ENCODE measurements at regions not wholly inside any gene's neighbourhood (a gene's known extent, or its start where the extent isn't known, plus 50 kb on each side); places are given as distances from the start of the nearest gene placed in this dataset.

DNA sequence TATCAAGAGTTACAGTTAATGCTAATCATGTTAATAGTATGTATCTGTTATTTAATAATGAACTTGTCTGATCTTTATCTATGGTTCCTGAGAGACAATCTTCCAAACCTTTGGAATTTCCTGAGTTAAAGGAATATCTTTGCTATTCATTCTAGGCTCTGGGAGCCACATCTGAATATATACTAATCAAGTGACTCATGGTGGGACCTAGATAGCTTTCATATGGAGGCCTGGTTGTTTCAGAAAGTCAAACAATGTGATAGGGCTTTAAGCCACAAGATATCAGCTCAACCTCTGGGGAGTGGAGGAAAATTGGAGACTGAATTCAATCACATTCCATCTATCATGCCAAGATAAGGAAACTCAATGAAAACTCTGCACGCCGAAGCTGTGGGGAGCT lies 746.4 kb downstream of the TNS3 start (continued):
- TF ChIP-seq, protein P1, sequence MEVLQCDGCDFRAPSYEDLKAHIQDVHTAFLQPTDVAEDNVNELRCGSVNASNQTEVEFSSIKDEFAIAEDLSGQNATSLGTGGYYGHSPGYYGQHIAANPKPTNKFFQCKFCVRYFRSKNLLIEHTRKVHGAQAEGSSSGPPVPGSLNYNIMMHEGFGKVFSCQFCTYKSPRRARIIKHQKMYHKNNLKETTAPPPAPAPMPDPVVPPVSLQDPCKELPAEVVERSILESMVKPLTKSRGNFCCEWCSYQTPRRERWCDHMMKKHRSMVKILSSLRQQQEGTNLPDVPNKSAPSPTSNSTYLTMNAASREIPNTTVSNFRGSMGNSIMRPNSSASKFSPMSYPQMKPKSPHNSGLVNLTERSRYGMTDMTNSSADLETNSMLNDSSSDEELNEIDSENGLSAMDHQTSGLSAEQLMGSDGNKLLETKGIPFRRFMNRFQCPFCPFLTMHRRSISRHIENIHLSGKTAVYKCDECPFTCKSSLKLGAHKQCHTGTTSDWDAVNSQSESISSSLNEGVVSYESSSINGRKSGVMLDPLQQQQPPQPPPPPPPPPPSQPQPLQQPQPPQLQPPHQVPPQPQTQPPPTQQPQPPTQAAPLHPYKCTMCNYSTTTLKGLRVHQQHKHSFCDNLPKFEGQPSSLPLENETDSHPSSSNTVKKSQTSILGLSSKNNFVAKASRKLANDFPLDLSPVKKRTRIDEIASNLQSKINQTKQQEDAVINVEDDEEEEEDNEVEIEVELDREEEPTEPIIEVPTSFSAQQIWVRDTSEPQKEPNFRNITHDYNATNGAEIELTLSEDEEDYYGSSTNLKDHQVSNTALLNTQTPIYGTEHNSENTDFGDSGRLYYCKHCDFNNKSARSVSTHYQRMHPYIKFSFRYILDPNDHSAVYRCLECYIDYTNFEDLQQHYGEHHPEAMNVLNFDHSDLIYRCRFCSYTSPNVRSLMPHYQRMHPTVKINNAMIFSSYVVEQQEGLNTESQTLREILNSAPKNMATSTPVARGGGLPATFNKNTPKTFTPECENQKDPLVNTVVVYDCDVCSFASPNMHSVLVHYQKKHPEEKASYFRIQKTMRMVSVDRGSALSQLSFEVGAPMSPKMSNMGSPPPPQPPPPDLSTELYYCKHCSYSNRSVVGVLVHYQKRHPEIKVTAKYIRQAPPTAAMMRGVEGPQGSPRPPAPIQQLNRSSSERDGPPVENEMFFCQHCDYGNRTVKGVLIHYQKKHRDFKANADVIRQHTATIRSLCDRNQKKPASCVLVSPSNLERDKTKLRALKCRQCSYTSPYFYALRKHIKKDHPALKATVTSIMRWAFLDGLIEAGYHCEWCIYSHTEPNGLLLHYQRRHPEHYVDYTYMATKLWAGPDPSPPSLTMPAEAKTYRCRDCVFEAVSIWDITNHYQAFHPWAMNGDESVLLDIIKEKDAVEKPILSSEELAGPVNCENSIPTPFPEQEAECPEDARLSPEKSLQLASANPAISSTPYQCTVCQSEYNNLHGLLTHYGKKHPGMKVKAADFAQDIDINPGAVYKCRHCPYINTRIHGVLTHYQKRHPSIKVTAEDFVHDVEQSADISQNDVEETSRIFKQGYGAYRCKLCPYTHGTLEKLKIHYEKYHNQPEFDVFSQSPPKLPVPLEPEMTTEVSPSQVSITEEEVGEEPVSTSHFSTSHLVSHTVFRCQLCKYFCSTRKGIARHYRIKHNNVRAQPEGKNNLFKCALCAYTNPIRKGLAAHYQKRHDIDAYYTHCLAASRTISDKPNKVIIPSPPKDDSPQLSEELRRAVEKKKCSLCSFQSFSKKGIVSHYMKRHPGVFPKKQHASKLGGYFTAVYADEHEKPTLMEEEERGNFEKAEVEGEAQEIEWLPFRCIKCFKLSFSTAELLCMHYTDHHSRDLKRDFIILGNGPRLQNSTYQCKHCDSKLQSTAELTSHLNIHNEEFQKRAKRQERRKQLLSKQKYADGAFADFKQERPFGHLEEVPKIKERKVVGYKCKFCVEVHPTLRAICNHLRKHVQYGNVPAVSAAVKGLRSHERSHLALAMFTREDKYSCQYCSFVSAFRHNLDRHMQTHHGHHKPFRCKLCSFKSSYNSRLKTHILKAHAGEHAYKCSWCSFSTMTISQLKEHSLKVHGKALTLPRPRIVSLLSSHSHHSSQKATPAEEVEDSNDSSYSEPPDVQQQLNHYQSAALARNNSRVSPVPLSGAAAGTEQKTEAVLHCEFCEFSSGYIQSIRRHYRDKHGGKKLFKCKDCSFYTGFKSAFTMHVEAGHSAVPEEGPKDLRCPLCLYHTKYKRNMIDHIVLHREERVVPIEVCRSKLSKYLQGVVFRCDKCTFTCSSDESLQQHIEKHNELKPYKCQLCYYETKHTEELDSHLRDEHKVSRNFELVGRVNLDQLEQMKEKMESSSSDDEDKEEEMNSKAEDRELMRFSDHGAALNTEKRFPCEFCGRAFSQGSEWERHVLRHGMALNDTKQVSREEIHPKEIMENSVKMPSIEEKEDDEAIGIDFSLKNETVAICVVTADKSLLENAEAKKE (CRISPR knock-in tag; IDR thresholded peaks at IDR 0.05) = no peak
- TF ChIP-seq POLR2AphosphoS5 (IDR thresholded peaks at IDR 0.05; ENCODE audit: low read depth) (no peak), CTCF (conservative IDR thresholded peaks at IDR 0.05; ENCODE audit: low read depth in 2 of 2) (no peak), EZH2phosphoT487 (IDR thresholded peaks at IDR 0.05; ENCODE audit: unreplicated experiment) (no peak), CREB1 (CRISPR knock-in tag; IDR thresholded peaks at IDR 0.05; ENCODE audit: low read depth) (no peak), NANOG (IDR thresholded peaks at IDR 0.05; ENCODE audit: borderline replicate concordance) (no peak)

DNA sequence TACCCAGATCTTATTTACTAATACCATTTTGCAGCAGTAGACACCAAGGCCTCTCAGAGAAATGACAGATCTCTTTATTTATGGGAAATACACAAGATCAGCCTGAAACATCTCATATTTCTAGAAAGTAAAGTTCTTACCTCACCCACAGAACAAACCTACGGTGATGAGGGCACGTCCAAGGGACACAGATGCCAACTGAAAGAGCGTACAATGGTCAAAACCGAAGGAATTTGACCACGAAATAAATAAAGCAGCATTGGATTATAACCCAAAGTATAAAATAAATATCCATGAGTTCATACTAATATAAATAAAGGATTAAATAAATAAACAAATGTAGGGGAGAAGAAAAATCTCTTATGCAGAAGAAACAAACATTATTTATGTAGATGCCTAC lies 747.0 kb downstream of the TNS3 start:
- Histone ChIP-seq H3K79me2 (replicated peaks; ENCODE audit: insufficient read depth) (no peaks in the 10 kb centered on the region), H3K36me3 (ENCODE audit: insufficient read depth) (no peaks in the 10 kb centered on the region), H4K20me1 (replicated peaks; ENCODE audit: insufficient read depth) (no peaks in the 10 kb centered on the region), H3K9me2 (ENCODE audit: insufficient read depth) (no peaks in the 10 kb centered on the region), H3K4me1 (ENCODE audit: insufficient read depth) (no peaks in the 10 kb centered on the region), H3K4me3 (no peak overlapping the region), H3F3A (replicated peaks; ENCODE audit: low read depth) (no peaks in the 10 kb centered on the region), H2AFZ (no peak overlapping the region), H3K27ac (ENCODE audit: low read depth) (no peak overlapping the region), H3K27me3 (ENCODE audit: insufficient read depth) (no peaks in the 10 kb centered on the region), H3K4me2 (no peak overlapping the region)
- Mint-ChIP-seq H3K4me3 (no peak overlapping the region), H3K9me3 (no peaks in the 10 kb centered on the region), H3K36me3 (ENCODE audit: low read depth) (no peaks in the 10 kb centered on the region), H3K27ac (no peak overlapping the region), H3K4me1 (no peaks in the 10 kb centered on the region), H3K27me3 (ENCODE audit: insufficient read depth, low read depth, poor library complexity) (no peaks in the 10 kb centered on the region)
- no peak for ATAC-seq
- no peak for DNase-seq (ENCODE audit: low spot score)
- no peak for TF ChIP-seq REST (IDR thresholded peaks at IDR 0.05; ENCODE audit: unreplicated experiment)
- TF ChIP-seq, protein P2, sequence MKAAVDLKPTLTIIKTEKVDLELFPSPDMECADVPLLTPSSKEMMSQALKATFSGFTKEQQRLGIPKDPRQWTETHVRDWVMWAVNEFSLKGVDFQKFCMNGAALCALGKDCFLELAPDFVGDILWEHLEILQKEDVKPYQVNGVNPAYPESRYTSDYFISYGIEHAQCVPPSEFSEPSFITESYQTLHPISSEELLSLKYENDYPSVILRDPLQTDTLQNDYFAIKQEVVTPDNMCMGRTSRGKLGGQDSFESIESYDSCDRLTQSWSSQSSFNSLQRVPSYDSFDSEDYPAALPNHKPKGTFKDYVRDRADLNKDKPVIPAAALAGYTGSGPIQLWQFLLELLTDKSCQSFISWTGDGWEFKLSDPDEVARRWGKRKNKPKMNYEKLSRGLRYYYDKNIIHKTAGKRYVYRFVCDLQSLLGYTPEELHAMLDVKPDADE (IDR thresholded peaks at IDR 0.05) = no peak
- TF ChIP-seq NANOG (IDR thresholded peaks at IDR 0.05; ENCODE audit: borderline replicate concordance) = no peak
- TF ChIP-seq POLR2AphosphoS5 (IDR thresholded peaks at IDR 0.05; ENCODE audit: low read depth) = no peak
- no peak for TF ChIP-seq JUNB (IDR thresholded peaks at IDR 0.05; ENCODE audit: unreplicated experiment)
- no peak for TF ChIP-seq STAT1 (IDR thresholded peaks at IDR 0.05; ENCODE audit: unreplicated experiment)
- TF ChIP-seq ZNF331 (CRISPR knock-in tag; IDR thresholded peaks at IDR 0.05; ENCODE audit: low read depth) = no peak
- no peak for TF ChIP-seq EZH2 (IDR thresholded peaks at IDR 0.05; ENCODE audit: low read depth, unreplicated experiment)
